Amygdala (tissue), 56 donors: ENCODE measurements at regions not wholly inside any gene's neighbourhood (a gene's known extent, or its start where the extent isn't known, plus 50 kb on each side); places are given as distances from the start of the nearest gene placed in this dataset.

ENCODE experiments used
- DNase-seq, 56 donors: peaks; one replicate each; lab custom pipeline; 2025; lab: John Stamatoyannopoulos, UW

GRCh38 chr9:73219985-73220626 is 68.4 kb downstream of the ANXA1 start:
- DNase-seq, result no peak

DNA sequence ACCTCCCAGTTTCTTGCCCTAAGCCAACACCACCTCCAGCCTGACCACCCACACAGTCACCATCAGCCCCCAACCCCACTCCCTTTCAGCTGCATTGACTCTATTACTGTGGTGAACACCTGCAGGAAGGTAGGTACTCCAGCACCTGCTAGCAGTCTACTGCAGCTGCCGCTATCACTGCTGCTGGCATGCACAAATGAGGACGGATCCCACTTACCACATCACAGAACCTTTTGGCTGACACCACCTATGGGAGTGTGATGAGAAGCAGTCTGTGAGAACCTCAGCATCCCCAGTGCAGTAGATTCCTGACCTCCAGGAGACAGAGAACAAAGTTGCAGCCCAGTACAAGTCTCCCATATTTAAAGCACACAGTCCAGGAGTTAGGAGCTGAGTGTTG is 71.9 kb downstream of the ANXA1 start:
- DNase-seq, result no peak

- DNase-seq, result no peak
Measured at GRCh38 chr9:73229543-73229942, 77.9 kb downstream of the ANXA1 start.

GRCh38 chr9:73230251-73230650 is 78.6 kb downstream of the ANXA1 start:
- DNase-seq, result no peak

GRCh38 chr9:73231203-73231602 is 79.5 kb downstream of the ANXA1 start:
- no peak for DNase-seq

DNA sequence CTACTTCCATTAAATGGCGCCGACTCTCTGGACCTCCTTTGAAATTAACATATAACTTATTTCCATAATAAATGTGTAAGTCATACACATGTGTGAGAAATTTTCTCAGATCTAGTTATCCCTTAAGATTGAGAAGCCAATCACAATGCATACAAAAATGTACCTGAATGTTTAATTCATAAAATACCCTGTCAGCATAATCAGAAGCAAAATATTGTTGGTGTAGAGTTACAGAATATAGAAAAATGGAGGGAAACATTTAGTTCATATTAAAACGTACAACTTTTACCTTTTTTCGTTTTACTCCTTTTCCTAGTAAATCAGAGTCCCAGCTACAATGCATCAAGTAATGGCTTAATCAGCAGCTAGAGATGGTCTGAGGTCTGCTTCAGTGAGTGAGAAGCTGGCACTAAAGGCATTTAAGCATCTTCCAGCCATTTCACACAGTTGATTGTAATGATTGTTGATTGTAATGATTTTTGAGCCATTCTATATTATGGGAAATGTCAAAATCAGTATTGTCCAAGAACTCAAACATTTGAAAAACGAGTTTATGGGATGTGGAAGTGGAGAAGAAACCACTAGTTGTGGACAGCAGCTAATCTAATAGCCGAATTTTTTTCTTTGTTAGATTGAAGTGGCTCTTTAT is 81.8 kb downstream of the ANXA1 start:
- DNase-seq, result no peak

GRCh38 chr9:73234008-73234360 is 82.3 kb downstream of the ANXA1 start:
- no peak for DNase-seq

DNA sequence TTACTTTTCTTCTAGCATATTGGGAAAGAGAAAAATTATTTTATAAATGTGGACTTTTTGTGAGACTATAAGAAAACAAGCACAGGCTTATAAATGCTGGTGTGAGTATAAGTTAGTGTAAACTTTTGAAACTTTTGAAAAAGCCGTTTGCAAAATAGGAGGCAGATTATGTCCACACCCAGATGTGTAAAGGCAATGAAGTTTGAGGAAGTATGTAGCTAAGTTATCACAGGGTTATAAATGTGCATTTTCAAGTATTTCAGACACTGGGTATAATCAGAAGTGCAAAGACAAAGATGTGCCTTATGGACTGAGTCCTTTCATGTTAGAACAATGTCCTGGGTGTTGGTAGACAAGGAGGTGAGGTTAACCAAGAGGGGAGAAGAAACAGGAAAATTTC is 85.5 kb downstream of the ANXA1 start:
- DNase-seq, result no peak

- DNase-seq, result no peak
Measured at GRCh38 chr9:73239570-73240265, 88.1 kb downstream of the ANXA1 start.

DNA sequence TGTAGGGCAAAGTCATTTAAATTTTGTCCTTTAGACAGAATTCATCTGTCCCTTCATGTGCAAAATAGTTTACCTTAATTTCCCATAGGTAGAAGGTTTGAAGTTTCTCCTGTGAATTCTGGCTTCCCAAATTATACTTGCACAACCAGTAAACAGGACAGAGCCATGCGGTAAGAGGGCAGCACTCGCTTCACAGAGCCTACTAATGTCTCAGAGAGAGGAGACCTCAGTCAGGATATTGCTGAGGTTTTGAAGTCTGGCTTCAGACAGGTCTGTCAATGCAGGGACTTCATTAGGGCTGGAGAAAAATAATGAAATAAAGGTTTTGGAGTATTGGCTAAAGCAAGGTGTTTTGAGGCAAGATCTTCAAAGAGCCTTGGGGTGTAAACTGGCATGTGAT is 91.4 kb downstream of the ANXA1 start:
- no peak for DNase-seq

GRCh38 chr9:73259086-73259696 is 107.5 kb downstream of the ANXA1 start:
- no peak for DNase-seq

- DNase-seq, result no peak
Measured at GRCh38 chr9:73260506-73260905, 108.8 kb downstream of the ANXA1 start.

DNA sequence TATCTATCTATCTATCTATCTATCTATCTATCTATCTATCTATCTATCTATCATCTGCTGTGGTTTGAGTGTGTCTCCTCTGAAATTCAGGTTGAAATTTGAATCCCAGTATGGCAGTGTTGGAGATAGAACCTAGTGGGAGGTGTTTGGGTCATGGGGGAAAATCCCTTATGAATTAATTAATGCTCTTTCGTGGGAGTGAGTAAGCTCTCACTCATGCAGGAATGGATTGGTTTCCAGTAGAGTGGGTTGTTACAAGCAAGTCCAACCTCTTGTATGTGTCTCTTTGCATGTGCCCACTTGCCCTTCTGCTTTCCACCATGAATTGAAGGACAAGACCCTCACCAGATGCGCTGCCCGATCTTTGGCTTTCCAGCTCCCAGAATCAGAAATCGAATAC is 113.0 kb downstream of the ANXA1 start:
- DNase-seq, result no peak

DNA sequence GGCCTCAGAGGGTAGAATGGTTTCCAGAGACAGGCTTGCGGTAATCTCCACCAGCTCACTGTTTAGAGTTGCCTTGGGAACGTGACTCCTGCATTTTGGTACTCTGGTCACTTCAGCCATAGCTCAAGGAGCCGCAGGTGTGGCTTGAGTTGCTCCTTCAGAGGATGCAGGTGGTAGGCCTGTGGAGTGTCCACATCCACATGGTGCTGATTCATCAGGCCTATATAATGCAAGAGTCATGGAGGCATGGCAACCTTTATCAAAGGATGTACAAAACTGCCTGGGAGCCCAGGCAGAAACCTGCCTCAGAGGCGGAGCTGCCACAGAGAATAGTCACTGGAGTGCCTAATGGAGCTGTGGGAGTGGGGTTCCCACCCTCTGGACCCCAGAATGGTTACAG is 114.2 kb downstream of the ANXA1 start:
- no peak for DNase-seq

GRCh38 chr9:73269430-73270101 is 117.9 kb downstream of the ANXA1 start:
- DNase-seq, result no peak

GRCh38 chr9:73270967-73271721 is 119.5 kb downstream of the ANXA1 start:
- DNase-seq, result no peak

DNA sequence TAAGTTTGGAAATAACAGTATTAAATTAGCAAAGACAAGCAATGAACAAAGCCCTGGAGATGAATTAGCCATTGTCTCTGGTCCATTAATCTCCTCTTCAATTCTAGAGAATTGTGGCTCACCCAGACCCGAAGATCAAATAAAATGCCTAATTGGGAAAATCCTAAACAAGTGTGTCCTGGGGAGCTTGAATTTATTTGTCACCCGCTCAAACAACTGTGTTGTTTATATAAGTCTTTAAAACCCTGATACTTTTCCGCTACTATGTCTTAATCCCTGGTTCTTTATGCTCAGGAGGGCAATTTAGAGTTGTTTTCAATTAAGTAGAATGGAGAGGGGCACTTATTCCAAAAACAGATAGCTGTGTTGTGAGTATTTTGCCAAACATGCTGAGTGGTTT is 128.4 kb downstream of the ANXA1 start:
- no peak for DNase-seq

- no peak for DNase-seq
Measured at GRCh38 chr9:73284377-73284776, 132.7 kb downstream of the ANXA1 start.

- no peak for DNase-seq
Measured at GRCh38 chr9:73294336-73294735, 142.7 kb downstream of the ANXA1 start.

GRCh38 chr9:73325983-73326382 is 174.3 kb downstream of the ANXA1 start:
- no peak for DNase-seq
